ENCODE measurements at regions not wholly inside any gene's neighbourhood (a gene's known extent, or its start where the extent isn't known, plus 50 kb on each side); places are given as distances from the start of the nearest gene placed in this dataset.
A peak's percentile ranks its signal among the peaks of the same experiment; 100 is the strongest.

DNA sequence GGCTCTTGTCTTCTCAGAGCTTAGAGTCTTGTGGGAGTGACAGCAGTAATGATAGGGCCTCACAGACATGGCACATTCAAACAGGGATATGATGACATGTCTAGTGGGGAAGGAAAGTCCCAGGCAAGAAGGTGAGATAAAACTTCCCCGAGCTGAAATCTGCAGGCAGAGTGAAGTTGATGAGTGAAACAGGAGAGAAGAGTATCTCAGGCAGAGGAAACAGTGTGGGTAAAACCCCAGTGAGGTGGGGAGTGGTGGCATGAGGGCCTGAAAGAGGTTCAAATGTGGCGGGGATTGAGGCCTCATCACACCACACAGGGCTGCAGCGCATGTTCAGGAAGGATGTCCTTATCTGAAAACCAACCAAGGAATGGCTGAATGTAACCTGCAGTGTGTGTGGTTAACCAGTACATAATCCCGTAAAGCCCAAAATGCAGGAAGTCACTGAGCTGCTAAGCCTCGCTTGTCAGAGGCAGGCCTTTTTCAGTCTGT is 153.8 kb upstream of the E2F8 start:
- Mint-ChIP-seq H3K4me1 (ENCODE audit: low read depth) (peaks cover 4% of the 10 kb centered on the region), H3K27me3 (peaks cover 4% of the 10 kb centered on the region), H3K4me3 (no peak overlapping the region), H3K27ac (no peak overlapping the region), H3K36me3 (ENCODE audit: low read depth) (no peaks in the 10 kb centered on the region), H3K9me3 (no peaks in the 10 kb centered on the region)
- TF ChIP-seq, protein P1, sequence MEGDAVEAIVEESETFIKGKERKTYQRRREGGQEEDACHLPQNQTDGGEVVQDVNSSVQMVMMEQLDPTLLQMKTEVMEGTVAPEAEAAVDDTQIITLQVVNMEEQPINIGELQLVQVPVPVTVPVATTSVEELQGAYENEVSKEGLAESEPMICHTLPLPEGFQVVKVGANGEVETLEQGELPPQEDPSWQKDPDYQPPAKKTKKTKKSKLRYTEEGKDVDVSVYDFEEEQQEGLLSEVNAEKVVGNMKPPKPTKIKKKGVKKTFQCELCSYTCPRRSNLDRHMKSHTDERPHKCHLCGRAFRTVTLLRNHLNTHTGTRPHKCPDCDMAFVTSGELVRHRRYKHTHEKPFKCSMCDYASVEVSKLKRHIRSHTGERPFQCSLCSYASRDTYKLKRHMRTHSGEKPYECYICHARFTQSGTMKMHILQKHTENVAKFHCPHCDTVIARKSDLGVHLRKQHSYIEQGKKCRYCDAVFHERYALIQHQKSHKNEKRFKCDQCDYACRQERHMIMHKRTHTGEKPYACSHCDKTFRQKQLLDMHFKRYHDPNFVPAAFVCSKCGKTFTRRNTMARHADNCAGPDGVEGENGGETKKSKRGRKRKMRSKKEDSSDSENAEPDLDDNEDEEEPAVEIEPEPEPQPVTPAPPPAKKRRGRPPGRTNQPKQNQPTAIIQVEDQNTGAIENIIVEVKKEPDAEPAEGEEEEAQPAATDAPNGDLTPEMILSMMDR (IDR thresholded peaks at IDR 0.05), result no peak
- POLR2A ChIA-PET, result no interaction called here
- peak; percentile 35 for DNase-seq
- ATAC-seq, result peak; percentile 67
- intact Hi-C loops (cut with micrococcal nuclease), result no loop called here
- CTCF ChIA-PET, result no interaction called here

DNA sequence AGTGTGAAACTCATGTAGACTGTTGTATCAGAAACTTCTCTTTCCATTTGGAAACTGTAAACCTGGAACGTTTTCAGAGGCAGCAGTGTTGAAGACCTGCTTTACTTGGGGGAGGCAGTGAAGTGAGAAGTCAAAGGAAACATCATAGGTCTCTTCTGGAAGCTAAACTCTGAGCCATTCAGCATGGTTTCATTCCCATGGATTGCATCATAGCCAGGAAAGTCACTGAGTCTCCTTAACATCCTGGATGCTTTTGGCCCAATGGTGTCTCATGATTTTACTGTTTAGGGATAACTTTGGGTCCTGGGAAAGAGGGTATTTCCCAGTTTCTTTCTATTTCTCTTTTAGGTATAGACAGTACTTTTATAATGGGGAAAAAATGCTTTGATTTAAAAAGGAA is 153.2 kb upstream of the E2F8 start:
- Mint-ChIP-seq H3K27ac (no peak overlapping the region), H3K27me3 (peaks cover 4% of the 10 kb centered on the region), H3K9me3 (no peaks in the 10 kb centered on the region), H3K4me1 (ENCODE audit: low read depth) (peaks cover 4% of the 10 kb centered on the region), H3K4me3 (no peak overlapping the region), H3K36me3 (ENCODE audit: low read depth) (no peaks in the 10 kb centered on the region)
- ChIA-PET POLR2A (no interaction called here), CTCF (no interaction called here)
- ATAC-seq (no peak), DNase-seq (no peak)
- intact Hi-C loops (cut with micrococcal nuclease), result no loop called here
- TF ChIP-seq, protein P1 (IDR thresholded peaks at IDR 0.05), result no peak

DNA sequence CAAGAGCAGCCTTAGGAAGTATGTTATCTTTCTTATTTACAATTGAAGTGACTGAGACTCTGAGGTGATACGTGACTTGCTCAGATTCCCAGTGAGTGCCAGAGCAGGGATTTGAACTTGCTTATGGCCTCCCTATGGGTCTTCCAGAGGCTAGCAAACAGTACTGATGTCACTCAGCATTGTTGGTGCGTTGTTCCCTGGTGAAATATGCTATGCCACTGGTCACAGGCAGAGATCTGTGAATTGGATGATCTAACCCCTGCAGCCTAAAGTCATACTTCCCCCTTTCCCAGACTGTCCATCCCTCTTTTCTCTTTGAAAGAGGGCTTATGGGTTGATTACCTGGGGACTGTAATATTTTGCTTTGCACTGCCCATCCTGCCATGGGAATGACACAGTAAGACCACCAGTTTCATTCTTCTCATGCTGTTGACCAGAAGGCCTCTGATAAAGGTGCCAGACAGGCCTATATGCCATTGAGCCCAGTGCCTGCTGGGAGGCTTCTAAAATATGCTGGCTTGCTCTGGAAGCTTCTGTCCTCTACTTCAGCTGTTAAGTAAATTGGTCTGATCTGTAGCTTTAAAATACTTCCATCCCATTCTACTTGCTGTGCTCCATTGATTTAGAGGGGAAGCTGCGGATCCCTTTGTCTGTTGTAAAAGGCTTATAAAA is 152.2 kb upstream of the E2F8 start:
- TF ChIP-seq, protein P1 (IDR thresholded peaks at IDR 0.05), result no peak
- POLR2A ChIA-PET, result no interaction called here
- CTCF ChIA-PET, result no interaction called here
- intact Hi-C loops (cut with micrococcal nuclease), result no loop called here
- Mint-ChIP-seq H3K4me3 (no peak overlapping the region), H3K36me3 (ENCODE audit: low read depth) (no peaks in the 10 kb centered on the region), H3K9me3 (no peaks in the 10 kb centered on the region), H3K4me1 (ENCODE audit: low read depth) (peaks cover 4% of the 10 kb centered on the region), H3K27ac (no peak overlapping the region), H3K27me3 (peaks cover 4% of the 10 kb centered on the region)
- ATAC-seq (no peak), DNase-seq (no peak)

DNA sequence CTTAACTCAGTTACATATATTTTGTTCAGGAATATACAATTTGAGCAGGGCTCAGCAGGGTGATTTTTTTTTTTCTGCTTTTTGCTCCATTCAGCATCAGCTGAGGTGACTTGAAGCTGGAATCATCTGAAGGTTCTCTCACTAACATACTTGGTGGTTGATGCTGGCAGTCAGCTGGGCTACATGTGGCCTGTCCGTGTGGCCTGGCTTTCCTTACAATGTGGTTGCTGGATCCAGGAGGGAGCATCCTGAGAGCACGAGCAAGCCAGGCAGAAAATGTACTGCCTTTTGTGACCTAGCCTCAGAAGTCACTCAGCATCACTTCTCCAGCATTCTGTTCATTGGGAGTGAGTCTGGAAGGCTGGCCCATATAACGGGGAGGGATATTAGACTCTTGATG is 151.6 kb upstream of the E2F8 start:
- ATAC-seq (no peak), DNase-seq (no peak)
- POLR2A ChIA-PET, result no interaction called here
- CTCF ChIA-PET, result no interaction called here
- Mint-ChIP-seq H3K27ac (no peak overlapping the region), H3K27me3 (peaks cover 4% of the 10 kb centered on the region), H3K9me3 (no peaks in the 10 kb centered on the region), H3K4me1 (ENCODE audit: low read depth) (peaks cover 4% of the 10 kb centered on the region), H3K4me3 (no peak overlapping the region), H3K36me3 (ENCODE audit: low read depth) (no peaks in the 10 kb centered on the region)
- intact Hi-C loops (cut with micrococcal nuclease), result no loop called here
- TF ChIP-seq, protein P1 (IDR thresholded peaks at IDR 0.05), result no peak

DNA sequence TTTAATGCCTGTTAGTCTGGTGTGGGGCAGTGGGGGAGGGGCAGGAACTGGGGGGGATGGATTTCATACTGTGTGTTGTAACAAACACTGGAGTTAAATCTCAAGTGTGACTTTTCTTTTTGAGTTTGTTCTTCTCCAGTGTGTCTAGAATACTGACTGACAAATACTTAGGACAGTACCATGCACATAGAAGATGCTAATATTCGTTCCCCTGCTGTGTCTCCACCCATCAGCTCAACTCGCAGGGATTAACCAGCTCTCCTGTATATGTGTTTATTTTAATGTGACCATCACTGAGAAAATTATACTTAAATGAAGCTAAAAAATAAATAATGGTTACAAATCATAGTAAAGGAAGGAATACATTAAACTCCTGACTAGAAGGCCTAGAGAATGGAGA is 150.9 kb upstream of the E2F8 start:
- Mint-ChIP-seq H3K27ac (no peak overlapping the region), H3K27me3 (peaks cover 4% of the 10 kb centered on the region), H3K4me1 (ENCODE audit: low read depth) (peaks cover 4% of the 10 kb centered on the region), H3K4me3 (no peak overlapping the region), H3K36me3 (ENCODE audit: low read depth) (no peaks in the 10 kb centered on the region), H3K9me3 (no peaks in the 10 kb centered on the region)
- intact Hi-C loops (cut with micrococcal nuclease), result no loop called here
- ChIA-PET CTCF (no interaction called here), POLR2A (no interaction called here)
- TF ChIP-seq, protein P1 (IDR thresholded peaks at IDR 0.05), result no peak
- ATAC-seq, result no peak
- no peak for DNase-seq
